OCI-LY3 (cell line): ENCODE measurements at regions not wholly inside any gene's neighbourhood (a gene's known extent, or its start where the extent isn't known, plus 50 kb on each side); places are given as distances from the start of the nearest gene placed in this dataset.

Experiments used
- H2AFZ ChIP-seq: fragments of 200-600, 300-600 bp; shearing (Covaris generic); 2 replicates; pipeline ENCODE4 v1.6.0; 2014; ENCODE audit warnings: antibody characterized with exemption, low read depth, low read length
- H3K27ac ChIP-seq: fragments of 200-600, 300-600 bp; sonication (generic); 2 replicates; pipeline ENCODE4 v1.5.1; 2014; ENCODE audit warnings: mild to moderate bottlenecking, low read length, moderate library complexity, mixed read lengths
- H3K27me3 ChIP-seq: fragments of 200-600, 300-600 bp; sonication (generic); 2 replicates; pipeline ENCODE4 v1.6.1; 2014; ENCODE audit warnings: low read depth, low read length, mixed read lengths
- H3K36me3 ChIP-seq: fragments of 200-600, 300-600 bp; sonication (generic); replicated peaks from 2 replicates; pipeline ENCODE3; 2014; ENCODE audit warnings: low read depth, low read length, mixed read lengths
- H3K4me1 ChIP-seq: fragments of 300-600, 200-600 bp; sonication (generic); 2 replicates; pipeline ENCODE4 v1.6.1; 2014; ENCODE audit warnings: low read length, mixed read lengths
- H3K4me2 ChIP-seq: fragments of 200-600, 300-600 bp; sonication (generic); 2 replicates; pipeline ENCODE4 v1.6.1; 2014; ENCODE audit warnings: low read length, mixed read lengths
- H3K4me3 ChIP-seq: fragments of 300-600, 200-600 bp; sonication (generic); 2 replicates; pipeline ENCODE4 v1.5.1; 2014; ENCODE audit warnings: antibody characterized with exemption, mild to moderate bottlenecking, low read length, moderate library complexity
- H3K79me2 ChIP-seq: fragments of 300-600, 200-600 bp; shearing (Covaris generic); 2 replicates; pipeline ENCODE4 v1.6.1; 2014; ENCODE audit warnings: mild to moderate bottlenecking, low read length, mixed read lengths
- H3K9ac ChIP-seq: fragments of 300-600, 200-600 bp; shearing (Covaris generic); 2 replicates; pipeline ENCODE4 v1.6.0; 2014; ENCODE audit warnings: mild to moderate bottlenecking, low read length, moderate library complexity
- H3K9me3 ChIP-seq: fragments of 200-600, 300-600 bp; shearing (Covaris generic); 2 replicates; pipeline ENCODE4 v1.6.1; 2014; ENCODE audit warnings: low read length, mixed read lengths; ENCODE audit not compliant: insufficient read depth
- H4K20me1 ChIP-seq: fragments of 200-600, 300-600 bp; sonication (generic); 2 replicates; pipeline ENCODE4 v1.6.1; 2016; ENCODE audit warnings: low read length, mixed read lengths; ENCODE audit not compliant: insufficient read depth
- CTCF ChIP-seq: fragments of 200-600, 300-600 bp; sonication (generic); IDR thresholded peaks from 2 replicates; pipeline ENCODE4 v1.5.1; 2014; ENCODE audit warnings: antibody characterized with exemption, low read length, low read depth
- EZH2phosphoT487 ChIP-seq: fragments of 200-600 bp; shearing (Covaris generic); IDR thresholded peaks from 2 replicates; pipeline ENCODE4 v1.6.1; 2018; ENCODE audit warnings: antibody characterized with exemption, mixed run types, low read depth

DNA sequence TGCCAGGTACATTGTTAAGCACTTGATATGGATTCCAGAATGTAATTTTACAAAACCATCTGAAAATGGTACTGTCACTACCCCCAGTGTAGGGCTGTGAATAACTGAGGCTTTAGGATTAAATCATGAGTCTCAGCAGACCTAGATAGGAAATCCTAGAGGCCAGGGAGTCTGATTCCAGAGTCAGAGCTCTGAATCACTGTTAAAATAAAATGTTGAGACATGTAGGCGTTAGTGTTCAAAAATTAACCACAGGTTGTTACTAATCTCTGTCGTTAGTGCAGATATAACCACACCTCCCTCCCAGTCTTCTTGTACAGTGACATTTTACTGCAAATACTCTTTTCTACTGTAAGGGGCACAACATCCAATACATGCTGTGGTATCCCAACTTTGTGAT is 1828.8 kb downstream of the MAT2B start:
- no peak overlapping the region for H3K9ac ChIP-seq
- no peak overlapping the region for H3K4me2 ChIP-seq
- TF ChIP-seq EZH2phosphoT487, result no peak
- no peaks in the 10 kb centered on the region for H4K20me1 ChIP-seq
- no peaks in the 10 kb centered on the region for H3K36me3 ChIP-seq
- no peak overlapping the region for H3K4me3 ChIP-seq
- H3K27me3 ChIP-seq, result no peaks in the 10 kb centered on the region
- H3K79me2 ChIP-seq, result no peaks in the 10 kb centered on the region
- no peaks in the 10 kb centered on the region for H3K4me1 ChIP-seq
- H3K27ac ChIP-seq, result no peak overlapping the region
- no peaks in the 10 kb centered on the region for H3K9me3 ChIP-seq
- H2AFZ ChIP-seq, result no peak overlapping the region

GRCh38 chr5:165349735-165350134 is 1844.3 kb downstream of the MAT2B start:
- H3K27ac ChIP-seq, result no peak overlapping the region
- no peaks in the 10 kb centered on the region for H3K36me3 ChIP-seq
- H3K9ac ChIP-seq, result no peak overlapping the region
- no peaks in the 10 kb centered on the region for H3K79me2 ChIP-seq
- H3K4me2 ChIP-seq, result no peak overlapping the region
- no peaks in the 10 kb centered on the region for H3K9me3 ChIP-seq
- no peaks in the 10 kb centered on the region for H3K4me1 ChIP-seq
- no peak for TF ChIP-seq CTCF
- TF ChIP-seq EZH2phosphoT487, result no peak
- no peak overlapping the region for H2AFZ ChIP-seq
- no peak overlapping the region for H3K4me3 ChIP-seq
- H4K20me1 ChIP-seq, result no peaks in the 10 kb centered on the region
- H3K27me3 ChIP-seq, result no peaks in the 10 kb centered on the region

DNA sequence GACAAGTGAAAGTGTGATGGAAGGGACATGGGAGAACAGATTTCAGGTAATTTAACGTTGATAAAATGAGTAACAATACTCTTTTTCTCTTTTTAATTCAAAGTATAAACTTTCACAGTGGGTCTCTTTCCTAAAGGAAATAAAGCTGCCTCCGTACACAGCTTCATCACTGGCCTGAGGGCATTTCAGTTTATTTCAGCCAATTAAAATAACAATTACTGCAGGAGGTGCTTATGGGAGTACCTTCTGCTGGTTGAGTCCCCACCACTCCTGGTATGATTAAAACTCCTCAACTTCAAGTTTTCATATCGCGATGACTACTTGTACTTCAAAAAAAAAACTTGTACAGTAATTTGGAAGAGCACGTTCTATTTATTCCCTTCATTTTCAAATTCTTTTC is 1845.9 kb downstream of the MAT2B start:
- H3K9ac ChIP-seq, result no peak overlapping the region

GRCh38 chr5:165360366-165360765 is 1854.9 kb downstream of the MAT2B start:
- Histone ChIP-seq H3K27me3 (no peaks in the 10 kb centered on the region), H3K4me2 (no peak overlapping the region), H3K9ac (no peak overlapping the region), H3K4me3 (no peak overlapping the region), H3K79me2 (no peaks in the 10 kb centered on the region), H3K36me3 (no peaks in the 10 kb centered on the region), H4K20me1 (no peaks in the 10 kb centered on the region), H3K27ac (no peak overlapping the region), H3K9me3 (no peaks in the 10 kb centered on the region), H2AFZ (no peak overlapping the region), H3K4me1 (no peaks in the 10 kb centered on the region)
- no peak for TF ChIP-seq EZH2phosphoT487

More for the DNA sequence above, 1845.9 kb downstream of the MAT2B start:
- Histone ChIP-seq H3K4me1 (no peaks in the 10 kb centered on the region), H3K27ac (no peak overlapping the region), H3K79me2 (no peaks in the 10 kb centered on the region), H3K36me3 (no peaks in the 10 kb centered on the region), H3K27me3 (no peaks in the 10 kb centered on the region), H3K9me3 (no peaks in the 10 kb centered on the region), H4K20me1 (no peaks in the 10 kb centered on the region), H2AFZ (no peak overlapping the region), H3K4me3 (no peak overlapping the region), H3K4me2 (no peak overlapping the region)
- TF ChIP-seq CTCF (no peak), EZH2phosphoT487 (no peak)

GRCh38 chr5:165360784-165361542 is 1855.5 kb downstream of the MAT2B start:
- Histone ChIP-seq H3K27ac (no peak overlapping the region), H3K9ac (no peak overlapping the region), H3K4me3 (no peak overlapping the region)

More at GRCh38 chr5:165360784-165361542, 1855.5 kb downstream of the MAT2B start:
- Histone ChIP-seq H4K20me1 (no peaks in the 10 kb centered on the region), H3K4me2 (no peak overlapping the region), H3K36me3 (no peaks in the 10 kb centered on the region), H2AFZ (no peak overlapping the region), H3K27me3 (no peaks in the 10 kb centered on the region), H3K79me2 (no peaks in the 10 kb centered on the region), H3K9me3 (no peaks in the 10 kb centered on the region), H3K4me1 (no peaks in the 10 kb centered on the region)
- TF ChIP-seq EZH2phosphoT487, result no peak
- no peak for TF ChIP-seq CTCF
